ENCODE measurements at regions not wholly inside any gene's neighbourhood (a gene's known extent, or its start where the extent isn't known, plus 50 kb on each side); places are given as distances from the start of the nearest gene placed in this dataset.

GRCh38 chr5:166493040-166493439 is 1798.4 kb upstream of the WWC1 start:
- Histone ChIP-seq H3K27me3 (replicated peaks; ENCODE audit: control insufficient read depth, insufficient read depth, low read length, poor library complexity, severe bottlenecking) (no peaks in the 10 kb centered on the region), H3K36me3 (ENCODE audit: control insufficient read depth, insufficient read depth, low read length) (no peaks in the 10 kb centered on the region), H3K27ac (ENCODE audit: insufficient read depth, low read length, poor library complexity, severe bottlenecking) (no peak overlapping the region), H3K4me1 (ENCODE audit: control insufficient read depth, insufficient read depth, low read length, poor library complexity, severe bottlenecking) (no peaks in the 10 kb centered on the region), H3K9me3 (ENCODE audit: control insufficient read depth, low read length) (no peaks in the 10 kb centered on the region), H3K4me3 (ENCODE audit: insufficient read depth, low read depth, low read length, poor library complexity, severe bottlenecking) (no peak overlapping the region)
- DNase-seq: no peak

GRCh38 chr5:166493612-166494011 is 1797.8 kb upstream of the WWC1 start:
- Histone ChIP-seq H3K9me3 (ENCODE audit: control insufficient read depth, low read length) (no peaks in the 10 kb centered on the region), H3K36me3 (ENCODE audit: control insufficient read depth, insufficient read depth, low read length) (no peaks in the 10 kb centered on the region), H3K27ac (ENCODE audit: insufficient read depth, low read length, poor library complexity, severe bottlenecking) (no peak overlapping the region), H3K4me1 (ENCODE audit: control insufficient read depth, insufficient read depth, low read length, poor library complexity, severe bottlenecking) (no peaks in the 10 kb centered on the region), H3K27me3 (replicated peaks; ENCODE audit: control insufficient read depth, insufficient read depth, low read length, poor library complexity, severe bottlenecking) (no peaks in the 10 kb centered on the region), H3K4me3 (ENCODE audit: insufficient read depth, low read depth, low read length, poor library complexity, severe bottlenecking) (no peak overlapping the region)
- DNase-seq: no peak

GRCh38 chr5:166497496-166498104 is 1793.8 kb upstream of the WWC1 start:
- no peaks in the 10 kb centered on the region for H3K9me3 ChIP-seq (ENCODE audit: control insufficient read depth, low read length)
- no peaks in the 10 kb centered on the region for H3K27me3 ChIP-seq (replicated peaks; ENCODE audit: control insufficient read depth, insufficient read depth, low read length, poor library complexity, severe bottlenecking)
- H3K27ac ChIP-seq (ENCODE audit: insufficient read depth, low read length, poor library complexity, severe bottlenecking): no peak overlapping the region
- H3K4me3 ChIP-seq (ENCODE audit: insufficient read depth, low read depth, low read length, poor library complexity, severe bottlenecking): no peak overlapping the region
- no peak for DNase-seq
- no peaks in the 10 kb centered on the region for H3K4me1 ChIP-seq (ENCODE audit: control insufficient read depth, insufficient read depth, low read length, poor library complexity, severe bottlenecking)
- no peaks in the 10 kb centered on the region for H3K36me3 ChIP-seq (ENCODE audit: control insufficient read depth, insufficient read depth, low read length)

GRCh38 chr5:166499447-166500240 is 1791.8 kb upstream of the WWC1 start:
- no peak for DNase-seq
- no peak overlapping the region for H3K4me3 ChIP-seq (ENCODE audit: insufficient read depth, low read depth, low read length, poor library complexity, severe bottlenecking)
- no peaks in the 10 kb centered on the region for H3K36me3 ChIP-seq (ENCODE audit: control insufficient read depth, insufficient read depth, low read length)

GRCh38 chr5:166503506-166503905 is 1787.9 kb upstream of the WWC1 start:
- H3K27ac ChIP-seq (ENCODE audit: insufficient read depth, low read length, poor library complexity, severe bottlenecking): no peak overlapping the region
- H3K4me3 ChIP-seq (ENCODE audit: insufficient read depth, low read depth, low read length, poor library complexity, severe bottlenecking): no peak overlapping the region
- no peaks in the 10 kb centered on the region for H3K27me3 ChIP-seq (replicated peaks; ENCODE audit: control insufficient read depth, insufficient read depth, low read length, poor library complexity, severe bottlenecking)
- no peaks in the 10 kb centered on the region for H3K36me3 ChIP-seq (ENCODE audit: control insufficient read depth, insufficient read depth, low read length)
- no peak for DNase-seq
- no peaks in the 10 kb centered on the region for H3K9me3 ChIP-seq (ENCODE audit: control insufficient read depth, low read length)
- H3K4me1 ChIP-seq (ENCODE audit: control insufficient read depth, insufficient read depth, low read length, poor library complexity, severe bottlenecking): no peaks in the 10 kb centered on the region

More at GRCh38 chr5:166499447-166500240, 1791.8 kb upstream of the WWC1 start:
- H3K9me3 ChIP-seq (ENCODE audit: control insufficient read depth, low read length): no peaks in the 10 kb centered on the region
- no peaks in the 10 kb centered on the region for H3K4me1 ChIP-seq (ENCODE audit: control insufficient read depth, insufficient read depth, low read length, poor library complexity, severe bottlenecking)
- H3K27me3 ChIP-seq (replicated peaks; ENCODE audit: control insufficient read depth, insufficient read depth, low read length, poor library complexity, severe bottlenecking): no peaks in the 10 kb centered on the region
- no peak overlapping the region for H3K27ac ChIP-seq (ENCODE audit: insufficient read depth, low read length, poor library complexity, severe bottlenecking)

- Histone ChIP-seq H3K4me1 (ENCODE audit: control insufficient read depth, insufficient read depth, low read length, poor library complexity, severe bottlenecking) (no peaks in the 10 kb centered on the region), H3K27me3 (replicated peaks; ENCODE audit: control insufficient read depth, insufficient read depth, low read length, poor library complexity, severe bottlenecking) (no peaks in the 10 kb centered on the region), H3K27ac (ENCODE audit: insufficient read depth, low read length, poor library complexity, severe bottlenecking) (no peak overlapping the region), H3K4me3 (ENCODE audit: insufficient read depth, low read depth, low read length, poor library complexity, severe bottlenecking) (no peak overlapping the region), H3K36me3 (ENCODE audit: control insufficient read depth, insufficient read depth, low read length) (no peaks in the 10 kb centered on the region), H3K9me3 (ENCODE audit: control insufficient read depth, low read length) (no peaks in the 10 kb centered on the region)
- DNase-seq: no peak
These were observed 1786.4 kb upstream of the WWC1 start for GRCh38 chr5:166505067-166505466.

- no peaks in the 10 kb centered on the region for H3K27me3 ChIP-seq (replicated peaks; ENCODE audit: control insufficient read depth, insufficient read depth, low read length, poor library complexity, severe bottlenecking)
- DNase-seq: no peak
- no peaks in the 10 kb centered on the region for H3K9me3 ChIP-seq (ENCODE audit: control insufficient read depth, low read length)
- no peaks in the 10 kb centered on the region for H3K4me1 ChIP-seq (ENCODE audit: control insufficient read depth, insufficient read depth, low read length, poor library complexity, severe bottlenecking)
- no peak overlapping the region for H3K4me3 ChIP-seq (ENCODE audit: insufficient read depth, low read depth, low read length, poor library complexity, severe bottlenecking)
- no peak overlapping the region for H3K27ac ChIP-seq (ENCODE audit: insufficient read depth, low read length, poor library complexity, severe bottlenecking)
- no peaks in the 10 kb centered on the region for H3K36me3 ChIP-seq (ENCODE audit: control insufficient read depth, insufficient read depth, low read length)
These were observed 1785.9 kb upstream of the WWC1 start for GRCh38 chr5:166505544-166505943.

- Histone ChIP-seq H3K36me3 (ENCODE audit: control insufficient read depth, insufficient read depth, low read length) (no peaks in the 10 kb centered on the region), H3K4me3 (ENCODE audit: insufficient read depth, low read depth, low read length, poor library complexity, severe bottlenecking) (no peak overlapping the region), H3K4me1 (ENCODE audit: control insufficient read depth, insufficient read depth, low read length, poor library complexity, severe bottlenecking) (no peaks in the 10 kb centered on the region), H3K27me3 (replicated peaks; ENCODE audit: control insufficient read depth, insufficient read depth, low read length, poor library complexity, severe bottlenecking) (no peaks in the 10 kb centered on the region), H3K9me3 (ENCODE audit: control insufficient read depth, low read length) (no peaks in the 10 kb centered on the region), H3K27ac (ENCODE audit: insufficient read depth, low read length, poor library complexity, severe bottlenecking) (no peak overlapping the region)
- no peak for DNase-seq
These were observed 1783.5 kb upstream of the WWC1 start for GRCh38 chr5:166507810-166508425.

GRCh38 chr5:166509085-166509484 is 1782.4 kb upstream of the WWC1 start:
- no peaks in the 10 kb centered on the region for H3K4me1 ChIP-seq (ENCODE audit: control insufficient read depth, insufficient read depth, low read length, poor library complexity, severe bottlenecking)
- H3K27me3 ChIP-seq (replicated peaks; ENCODE audit: control insufficient read depth, insufficient read depth, low read length, poor library complexity, severe bottlenecking): no peaks in the 10 kb centered on the region
- H3K27ac ChIP-seq (ENCODE audit: insufficient read depth, low read length, poor library complexity, severe bottlenecking): no peak overlapping the region
- no peaks in the 10 kb centered on the region for H3K36me3 ChIP-seq (ENCODE audit: control insufficient read depth, insufficient read depth, low read length)
- no peak overlapping the region for H3K4me3 ChIP-seq (ENCODE audit: insufficient read depth, low read depth, low read length, poor library complexity, severe bottlenecking)
- DNase-seq: no peak
- H3K9me3 ChIP-seq (ENCODE audit: control insufficient read depth, low read length): no peaks in the 10 kb centered on the region

- no peaks in the 10 kb centered on the region for H3K27me3 ChIP-seq (replicated peaks; ENCODE audit: control insufficient read depth, insufficient read depth, low read length, poor library complexity, severe bottlenecking)
- no peak for DNase-seq
- H3K36me3 ChIP-seq (ENCODE audit: control insufficient read depth, insufficient read depth, low read length): no peaks in the 10 kb centered on the region
- H3K4me3 ChIP-seq (ENCODE audit: insufficient read depth, low read depth, low read length, poor library complexity, severe bottlenecking): no peak overlapping the region
- no peaks in the 10 kb centered on the region for H3K4me1 ChIP-seq (ENCODE audit: control insufficient read depth, insufficient read depth, low read length, poor library complexity, severe bottlenecking)
- H3K27ac ChIP-seq (ENCODE audit: insufficient read depth, low read length, poor library complexity, severe bottlenecking): no peak overlapping the region
- no peaks in the 10 kb centered on the region for H3K9me3 ChIP-seq (ENCODE audit: control insufficient read depth, low read length)
These were observed 1773.5 kb upstream of the WWC1 start for GRCh38 chr5:166517976-166518375.

All from effector memory CD4-positive, alpha-beta T cell (primary cell).